NCI-H82 (cell line): ENCODE measurements at regions not wholly inside any gene's neighbourhood (a gene's known extent, or its start where the extent isn't known, plus 50 kb on each side); places are given as distances from the start of the nearest gene placed in this dataset.
A peak's percentile ranks its signal among the peaks of the same experiment; 100 is the strongest.

Source experiments
- DNase-seq: peaks from one replicate; lab custom pipeline; 2025; lab: John Stamatoyannopoulos, UW

GRCh38 chr14:82719617-82720016, 1186.0 kb upstream of the SEL1L start:
- no peak for DNase-seq

GRCh38 chr14:82720431-82720830, 1186.8 kb upstream of the SEL1L start:
- no peak for DNase-seq

GRCh38 chr14:82720946-82721345, 1187.3 kb upstream of the SEL1L start:
- no peak for DNase-seq

DNA sequence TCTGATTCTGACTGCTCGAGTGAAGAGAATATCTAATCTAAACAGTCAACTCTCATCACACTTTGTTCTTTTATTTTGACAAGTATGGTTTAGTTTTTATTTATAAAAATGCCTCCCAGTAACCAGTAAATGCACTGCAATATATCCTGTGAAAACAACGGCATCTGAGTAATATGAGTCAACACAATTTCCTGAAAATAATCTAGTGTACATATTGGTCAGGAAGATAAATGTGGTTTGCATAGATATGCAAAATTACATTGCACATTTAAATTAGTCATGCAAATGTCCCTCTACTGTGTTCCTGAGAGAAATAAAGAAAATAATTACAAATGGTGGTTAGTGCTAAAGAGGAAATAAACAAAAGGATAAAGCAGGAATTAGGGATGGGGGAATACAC, 1190.7 kb upstream of the SEL1L start:
- DNase-seq: no peak

- no peak for DNase-seq
Observed at GRCh38 chr14:82725213-82725612, 1191.6 kb upstream of the SEL1L start.

GRCh38 chr14:82731526-82731925, 1197.9 kb upstream of the SEL1L start:
- DNase-seq: no peak

DNA sequence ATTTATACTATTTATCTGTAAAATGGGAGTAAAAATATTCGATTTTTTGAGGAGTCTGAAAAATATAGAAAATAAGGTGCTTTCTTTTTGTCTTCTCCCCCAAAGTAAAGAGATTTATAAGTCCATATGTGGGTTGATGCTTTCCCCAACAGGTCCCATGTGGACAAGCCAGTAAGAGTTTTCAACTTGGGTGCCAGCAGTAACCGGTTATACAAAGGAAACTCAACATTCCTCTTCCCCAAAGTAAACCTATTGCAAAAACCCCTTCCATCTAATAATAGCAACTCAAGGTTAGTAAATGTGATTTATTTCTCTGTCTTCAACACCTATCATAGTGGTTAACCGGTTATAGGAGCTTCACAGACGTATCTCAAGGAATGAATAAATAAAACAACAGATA, 1206.9 kb upstream of the SEL1L start:
- no peak for DNase-seq

- no peak for DNase-seq
Observed at GRCh38 chr14:82755476-82755875, 1221.8 kb upstream of the SEL1L start.

GRCh38 chr14:82755923-82756322, 1222.3 kb upstream of the SEL1L start:
- no peak for DNase-seq

DNA sequence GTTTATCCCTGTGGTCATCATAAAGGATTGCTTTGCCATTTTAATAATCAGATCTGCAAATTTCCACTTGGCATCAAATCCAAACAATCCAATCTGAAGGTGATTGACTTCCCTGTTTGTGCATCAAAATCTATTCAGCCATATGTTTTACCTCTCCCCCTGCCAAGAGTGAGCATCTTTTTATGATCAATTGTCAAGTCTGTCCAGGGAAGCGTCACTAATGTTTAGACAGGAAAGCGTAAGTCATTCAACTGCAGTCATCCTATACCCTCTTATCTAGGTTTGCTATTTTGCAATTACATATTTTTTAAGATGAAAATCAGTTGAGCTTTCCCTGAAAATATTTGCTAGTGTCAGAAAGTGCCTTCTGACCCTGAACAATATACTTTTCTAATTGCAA, 1224.1 kb upstream of the SEL1L start:
- no peak for DNase-seq

DNA sequence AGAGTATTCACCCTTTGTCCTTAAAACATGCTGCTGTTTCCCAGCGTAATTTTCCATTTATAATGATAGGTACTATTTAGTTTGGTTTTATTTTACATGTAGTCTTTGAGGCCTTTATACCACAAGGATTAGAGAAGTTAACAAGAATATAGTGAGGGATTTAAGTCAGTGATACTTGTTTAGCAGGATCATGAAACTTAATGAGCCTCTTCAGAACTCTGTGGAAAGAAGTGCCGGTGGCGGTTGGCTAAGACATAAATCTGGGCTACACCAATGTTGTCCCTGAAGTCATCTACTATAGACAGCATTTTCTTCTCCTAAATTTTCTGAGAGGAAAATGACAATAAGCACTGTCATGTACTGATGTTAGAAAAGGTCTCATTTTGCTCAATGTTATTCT, 1226.0 kb upstream of the SEL1L start:
- DNase-seq: no peak

DNA sequence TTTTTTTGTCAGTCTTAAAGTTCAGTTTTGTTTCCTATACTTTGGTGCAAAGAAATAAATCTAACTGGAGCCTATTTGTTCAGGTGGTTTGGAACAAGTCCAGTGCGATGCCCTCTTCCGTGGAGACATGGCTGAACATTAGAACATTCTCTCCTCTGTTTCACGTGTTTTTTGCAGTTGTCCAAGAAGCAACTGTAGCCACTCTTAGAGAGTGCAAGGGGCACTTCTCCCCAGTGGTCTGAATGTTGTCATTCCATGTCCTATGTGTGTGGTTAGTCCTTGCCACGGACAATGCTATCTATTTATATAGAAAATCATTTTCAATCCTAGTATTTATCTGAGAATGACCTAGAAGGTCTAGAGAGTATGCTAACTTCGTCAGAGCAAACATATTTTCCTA, 1232.5 kb upstream of the SEL1L start:
- DNase-seq: no peak

- DNase-seq: no peak
Observed at GRCh38 chr14:82766996-82767395, 1233.3 kb upstream of the SEL1L start.

GRCh38 chr14:82776958-82777357, 1243.3 kb upstream of the SEL1L start:
- DNase-seq: no peak

DNA sequence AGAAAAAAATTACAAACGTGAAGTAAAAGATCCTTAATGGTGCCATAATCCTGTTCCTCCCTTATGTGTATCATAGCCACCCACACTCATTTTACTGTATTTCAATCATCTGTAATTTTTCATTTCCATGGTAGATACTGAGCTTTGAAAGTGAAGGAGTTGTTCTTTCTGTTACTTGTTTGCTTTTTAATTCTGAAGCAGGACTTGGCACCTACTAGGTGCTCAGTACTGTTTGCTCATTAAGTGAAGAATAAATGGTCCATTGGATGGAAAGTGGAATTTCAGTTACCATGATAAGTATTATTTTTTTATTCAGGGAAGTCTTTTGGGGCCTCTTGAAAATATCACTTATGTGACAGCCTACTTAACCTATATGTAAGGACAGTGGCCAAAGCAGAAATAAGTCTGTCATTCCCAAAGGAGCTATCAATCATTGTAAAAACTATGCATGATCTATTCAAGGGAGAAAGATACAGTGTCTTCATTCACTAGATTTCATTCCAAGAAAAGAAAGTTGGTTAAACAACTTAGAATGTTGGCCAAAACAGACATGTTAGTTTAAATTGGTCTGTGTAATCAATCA, 1244.4 kb upstream of the SEL1L start:
- DNase-seq: no peak

- DNase-seq: no peak
Observed at GRCh38 chr14:82778601-82779000, 1244.9 kb upstream of the SEL1L start.

GRCh38 chr14:82779301-82779700, 1245.6 kb upstream of the SEL1L start:
- no peak for DNase-seq

- DNase-seq: no peak
Observed at GRCh38 chr14:82785756-82786482, 1252.3 kb upstream of the SEL1L start.

DNA sequence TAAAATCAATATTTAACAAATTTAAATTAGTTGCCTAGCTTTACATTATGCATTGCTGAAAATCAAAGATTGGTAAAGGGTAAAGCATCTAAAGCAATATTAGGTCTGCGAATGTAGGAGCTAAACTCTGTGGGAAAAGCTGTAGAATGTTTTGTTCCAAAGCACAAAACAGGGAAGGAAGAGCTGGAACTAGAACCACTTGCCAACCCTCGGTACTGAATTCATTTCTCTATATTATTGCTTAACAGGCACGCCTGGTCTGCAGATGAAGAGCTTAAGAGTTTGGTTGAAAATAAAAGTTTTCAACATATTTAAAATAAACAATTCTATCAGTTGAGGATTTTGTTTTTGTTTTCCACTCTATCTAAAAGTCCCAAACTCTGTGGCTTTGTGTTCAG, 1252.8 kb upstream of the SEL1L start:
- DNase-seq: no peak

DNA sequence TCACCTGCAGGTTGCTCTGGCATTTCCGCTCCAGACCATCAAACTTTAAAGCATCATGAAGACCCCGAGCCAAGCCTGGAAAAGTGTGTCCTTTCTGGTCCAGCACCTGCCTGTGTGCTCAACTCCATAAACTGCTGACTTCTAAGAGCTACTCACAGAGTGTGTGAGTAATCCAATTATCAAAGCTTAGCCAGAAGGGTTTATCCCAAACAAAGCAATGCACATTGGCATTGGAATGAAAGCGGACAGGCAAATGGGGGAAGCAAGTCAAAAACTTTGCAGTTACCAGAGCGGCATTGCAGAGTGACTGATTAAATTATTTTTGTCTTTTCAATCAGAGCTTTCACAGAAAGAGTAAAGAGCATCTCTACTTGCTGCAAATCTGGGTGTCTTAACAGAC, 1262.4 kb upstream of the SEL1L start:
- DNase-seq: peak; percentile 91

GRCh38 chr14:82798276-82798675, 1264.6 kb upstream of the SEL1L start:
- DNase-seq: no peak

DNA sequence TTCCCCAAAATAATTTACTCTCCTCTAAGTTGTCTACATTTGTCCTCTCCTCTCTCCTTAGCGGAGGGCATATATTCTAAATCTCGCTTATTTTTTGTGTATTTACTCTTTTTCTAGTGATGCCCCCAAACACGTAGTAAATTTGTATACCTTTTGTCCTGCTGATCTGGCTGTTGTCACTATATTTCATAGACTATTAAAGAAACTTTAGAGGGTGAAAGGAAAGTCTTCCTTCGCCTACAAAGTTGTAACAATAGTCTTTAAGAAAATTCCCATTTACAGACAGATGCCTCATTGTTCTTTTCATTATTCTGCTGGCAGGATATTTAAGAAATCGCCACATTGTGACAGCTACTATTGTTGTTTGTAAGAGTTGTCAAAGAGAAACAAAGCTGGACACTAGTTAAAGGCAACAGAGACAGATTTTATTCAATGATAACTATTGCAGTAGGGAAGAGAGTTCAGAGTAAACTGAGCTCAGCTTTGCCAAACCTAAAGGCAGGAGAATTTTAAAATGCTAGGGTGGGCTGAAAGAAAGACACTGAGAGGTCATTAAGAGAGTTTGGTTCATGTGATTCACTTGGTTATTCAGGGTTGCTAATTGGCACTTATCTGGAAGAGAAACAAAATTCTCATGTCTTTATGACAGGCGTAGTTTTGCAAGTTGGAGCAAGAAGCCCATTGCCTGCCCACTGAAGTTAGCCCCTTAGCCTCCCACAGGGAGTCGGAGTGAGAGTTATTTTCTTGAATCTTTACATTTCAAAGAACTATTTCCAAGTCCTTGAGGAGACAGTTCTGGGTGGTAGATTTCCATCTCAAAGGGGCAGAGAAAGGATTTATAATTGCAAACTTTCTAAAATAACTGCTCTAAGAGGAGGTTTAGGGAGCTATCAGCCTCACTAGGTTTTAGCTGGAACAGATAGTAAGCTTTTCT, 1272.5 kb upstream of the SEL1L start:
- DNase-seq: no peak

GRCh38 chr14:82811246-82811645, 1277.6 kb upstream of the SEL1L start:
- no peak for DNase-seq
